Ureter (tissue), 1 donor: ENCODE measurements at regions not wholly inside any gene's neighbourhood (a gene's known extent, or its start where the extent isn't known, plus 50 kb on each side); places are given as distances from the start of the nearest gene placed in this dataset.
"Not testable (repeated sequence)": the region's sequence is repeated elsewhere in the genome, so short reads cannot be mapped to it uniquely, and the experiment has no call there.

Experiments
- DNase-seq: peaks from one replicate; pipeline ENCODE4 v3.0.0-alpha.2; 2020; ENCODE audit warnings: low spot score
- donor health status: DM: yes; HTN: yes; CAD: no.

DNA sequence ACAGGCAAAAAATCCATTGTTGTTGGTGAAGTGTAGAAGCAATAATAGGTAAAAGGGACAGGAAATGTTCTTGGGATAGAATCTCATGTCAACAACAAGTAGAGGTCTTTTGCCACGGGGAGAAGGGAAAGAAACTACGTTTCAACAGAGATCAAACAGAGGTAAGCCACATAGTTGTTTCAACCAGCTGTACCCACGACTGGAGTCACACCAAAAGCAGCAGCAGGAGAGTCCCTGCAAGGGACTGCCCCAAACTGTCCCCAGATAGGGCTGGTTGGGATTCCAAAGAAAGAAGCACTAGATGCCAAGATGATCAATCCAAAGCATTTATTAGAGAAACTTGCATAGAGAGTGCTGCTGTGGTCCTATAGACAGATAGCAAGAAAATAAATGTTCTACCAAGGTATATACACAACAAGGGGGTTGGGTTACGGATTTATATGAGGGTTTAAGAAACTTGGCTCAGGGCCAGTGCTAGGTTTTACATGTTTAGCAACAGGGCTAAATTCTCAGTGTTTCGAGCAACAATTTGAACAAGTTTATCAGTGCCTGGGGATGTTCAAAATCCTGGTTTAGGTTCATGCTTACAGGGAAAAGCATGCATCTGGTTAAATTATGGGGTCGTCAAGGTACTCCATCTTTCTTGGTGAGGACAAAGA, 466.5 kb downstream of the MMUT start:
- DNase-seq = no peak

DNA sequence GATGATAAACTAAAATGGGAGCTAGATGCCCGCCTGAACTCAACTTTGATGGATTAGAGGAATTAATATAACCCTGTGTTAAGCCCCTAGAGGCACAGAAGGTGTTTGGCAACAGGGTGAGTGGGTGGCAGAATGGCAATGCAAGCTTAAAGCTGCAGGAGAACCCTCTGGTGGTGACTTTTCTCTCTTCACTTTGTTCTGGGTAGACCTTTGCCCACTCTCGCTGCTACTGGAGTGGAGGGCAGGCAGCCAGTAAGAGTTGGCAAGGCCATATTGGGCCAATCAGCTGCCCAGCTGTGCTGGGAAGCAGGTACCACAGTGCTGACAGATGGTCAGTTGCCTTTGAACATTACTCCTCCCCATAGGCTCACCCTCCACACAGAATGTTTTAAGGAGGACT, 468.2 kb downstream of the MMUT start:
- DNase-seq = no peak

DNA sequence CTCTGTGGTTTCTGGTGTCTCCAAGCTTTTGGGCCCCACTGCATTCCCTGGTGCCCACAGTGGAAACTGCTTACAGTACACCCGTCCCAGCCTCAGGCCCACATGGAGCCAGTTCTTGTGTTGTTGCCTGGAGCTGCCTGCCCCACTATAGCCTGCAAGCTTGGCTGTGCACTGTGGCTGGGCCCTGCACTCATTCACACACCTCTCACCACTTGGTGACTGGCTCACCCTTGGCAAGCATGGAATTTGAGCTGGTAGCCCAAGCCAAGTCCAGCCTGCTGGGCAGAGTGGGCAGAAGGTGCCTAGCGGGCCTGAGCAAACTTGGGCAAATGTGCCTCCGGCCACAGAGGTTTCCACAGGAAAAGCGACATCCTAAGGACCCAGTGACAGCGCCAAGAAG, 472.3 kb downstream of the MMUT start:
- no peak for DNase-seq

DNA sequence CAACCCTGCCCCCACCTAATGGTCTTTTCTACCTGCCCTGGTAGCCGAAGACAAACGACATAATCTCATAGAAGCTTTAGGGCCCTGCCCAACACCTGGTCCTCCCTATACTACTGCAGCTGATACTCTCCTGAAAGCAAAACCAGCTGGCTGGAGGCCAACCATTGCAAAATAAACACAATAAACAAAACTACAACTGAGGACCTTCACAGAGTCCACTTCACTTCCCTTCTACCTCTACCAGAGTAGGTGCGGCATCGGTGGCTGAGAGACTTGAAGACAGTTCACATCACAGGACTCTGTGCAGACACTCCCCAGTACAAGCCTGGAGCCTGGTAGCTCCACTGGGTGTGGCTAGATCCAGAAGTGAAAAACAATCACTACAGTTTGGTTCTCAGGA, 476.2 kb downstream of the MMUT start:
- no peak for DNase-seq

DNA sequence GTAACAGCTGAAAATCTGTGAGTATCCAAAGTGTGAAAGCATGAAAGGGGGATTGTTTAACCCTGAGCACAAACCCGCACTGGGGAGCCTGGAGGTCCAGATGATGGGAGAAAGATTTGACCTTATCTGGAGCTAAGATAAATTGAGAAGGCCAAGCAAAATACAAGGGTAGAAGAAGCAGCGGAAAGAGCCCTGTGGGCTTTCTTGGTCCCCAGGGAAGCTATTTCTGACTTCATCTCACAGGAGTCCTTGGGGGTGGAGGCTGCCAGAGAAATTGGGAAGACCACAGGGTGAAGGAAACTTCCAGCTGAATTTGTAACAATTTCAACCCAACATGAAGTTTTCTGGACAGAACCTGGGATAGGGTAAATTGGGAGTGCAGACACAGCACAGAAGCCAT, 476.9 kb downstream of the MMUT start:
- DNase-seq = no peak

DNA sequence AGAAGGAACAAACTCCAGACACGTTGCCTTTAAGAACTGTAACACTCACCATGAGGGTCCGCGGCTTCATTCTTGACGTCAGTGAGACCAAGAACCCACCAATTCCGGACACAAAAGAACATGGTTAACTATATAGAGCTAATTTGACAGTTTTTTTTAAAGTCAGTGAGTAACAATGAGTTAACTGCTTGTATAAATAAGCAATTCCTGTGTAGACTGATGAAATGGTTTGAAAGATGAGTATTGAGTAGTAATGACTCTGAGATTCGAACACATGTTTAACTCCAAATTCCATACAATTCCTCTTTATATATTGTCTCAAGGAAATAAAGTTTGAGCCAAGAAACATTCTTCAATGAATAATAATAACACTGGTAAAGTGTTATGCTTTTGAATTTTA, 478.0 kb downstream of the MMUT start:
- DNase-seq = no peak

DNA sequence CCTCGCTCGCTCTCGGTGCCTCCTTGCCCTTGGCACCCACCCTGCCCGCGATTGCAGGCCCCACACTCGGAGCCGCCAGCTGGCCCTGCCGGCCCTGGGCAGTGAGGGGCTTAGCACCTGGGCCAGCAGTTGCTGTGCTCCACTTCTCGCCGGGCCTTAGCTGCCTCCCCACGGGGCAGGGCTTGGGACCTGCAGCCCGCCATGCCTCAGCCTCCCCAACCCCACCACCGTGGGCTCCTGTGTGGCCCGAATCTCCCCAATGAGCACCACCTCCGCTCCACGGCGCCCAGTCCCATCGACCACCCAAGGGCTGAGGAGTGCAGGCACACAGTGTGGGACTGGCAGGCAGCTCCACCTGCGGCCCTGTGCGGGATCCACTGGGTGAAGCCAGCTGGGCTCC, 479.1 kb downstream of the MMUT start:
- DNase-seq = not testable (repeated sequence)

DNA sequence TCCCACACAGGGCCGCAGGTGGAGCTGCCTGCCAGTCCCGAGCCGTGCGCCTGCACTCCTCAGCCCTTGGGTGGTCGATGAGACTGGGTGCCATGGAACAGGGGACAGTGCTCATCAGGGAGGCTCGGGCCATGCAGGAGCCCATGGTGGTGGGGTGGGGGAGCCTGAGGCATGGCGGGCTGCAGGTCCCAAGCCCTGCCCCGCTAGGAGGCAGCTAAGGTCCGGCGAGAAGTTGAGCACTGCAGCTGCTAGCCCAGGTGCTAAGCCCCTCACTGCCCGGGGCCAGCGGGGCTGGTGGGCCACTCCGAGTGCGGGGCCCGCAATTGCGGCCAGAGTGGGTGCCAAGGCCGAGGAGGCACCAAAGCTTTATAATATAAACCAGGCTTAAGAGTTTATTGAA, 479.7 kb downstream of the MMUT start:
- DNase-seq = no peak

DNA sequence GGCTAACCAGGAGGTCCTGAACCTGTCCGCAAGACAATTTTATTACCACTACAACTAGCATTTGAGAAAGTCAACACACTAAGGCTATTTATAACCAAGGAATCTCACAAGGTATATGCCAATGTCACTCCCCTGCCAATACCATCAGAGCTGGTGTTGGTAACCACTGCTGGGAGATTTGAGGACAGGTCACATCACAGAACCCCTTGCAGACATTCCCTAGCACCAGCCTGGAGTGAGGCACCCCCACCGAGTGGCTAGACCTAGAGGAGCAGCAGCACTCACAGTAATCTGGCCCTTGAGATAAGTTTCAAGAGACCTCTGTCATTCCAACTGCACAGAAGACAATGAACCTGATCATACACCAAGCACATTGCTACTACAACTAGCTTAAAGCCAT, 483.2 kb downstream of the MMUT start:
- DNase-seq = no peak

DNA sequence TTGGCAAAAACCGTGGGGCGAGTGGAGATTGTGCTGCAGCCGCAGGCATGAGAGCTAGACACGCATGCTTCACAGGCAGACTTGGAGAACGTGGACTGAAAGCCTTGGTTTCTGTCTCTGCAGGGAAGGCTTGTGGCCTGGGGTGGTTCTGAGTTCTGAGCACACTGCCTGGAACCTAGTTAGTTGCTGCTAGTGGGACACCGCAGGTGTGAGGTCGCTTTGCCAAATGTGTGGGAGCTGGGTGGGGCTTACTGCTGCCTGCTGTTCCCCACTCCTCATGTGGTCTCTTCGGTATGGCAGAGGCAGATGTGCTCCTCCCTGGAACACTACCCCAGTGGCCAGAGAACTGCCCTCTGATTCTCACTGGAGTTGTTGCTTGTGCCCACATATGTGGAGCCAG, 484.0 kb downstream of the MMUT start:
- no peak for DNase-seq

DNA sequence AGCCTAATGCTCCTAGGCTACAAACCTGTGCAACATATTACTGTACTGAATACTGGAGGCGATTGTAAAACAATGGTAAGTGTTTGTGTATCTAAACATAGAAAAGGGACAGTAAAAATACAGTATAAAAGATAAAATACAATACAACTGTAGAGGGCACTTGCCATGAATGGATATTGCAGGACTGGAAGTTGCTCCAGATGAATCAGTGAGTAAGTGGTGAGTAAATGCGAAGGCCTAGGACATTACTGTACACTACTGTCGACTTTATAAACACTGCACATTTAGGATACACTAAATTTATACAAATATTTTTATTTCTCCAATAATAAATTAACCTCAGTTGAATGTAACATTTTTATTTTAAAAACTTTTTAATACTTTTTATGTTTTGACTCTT, 485.0 kb downstream of the MMUT start:
- no peak for DNase-seq

DNA sequence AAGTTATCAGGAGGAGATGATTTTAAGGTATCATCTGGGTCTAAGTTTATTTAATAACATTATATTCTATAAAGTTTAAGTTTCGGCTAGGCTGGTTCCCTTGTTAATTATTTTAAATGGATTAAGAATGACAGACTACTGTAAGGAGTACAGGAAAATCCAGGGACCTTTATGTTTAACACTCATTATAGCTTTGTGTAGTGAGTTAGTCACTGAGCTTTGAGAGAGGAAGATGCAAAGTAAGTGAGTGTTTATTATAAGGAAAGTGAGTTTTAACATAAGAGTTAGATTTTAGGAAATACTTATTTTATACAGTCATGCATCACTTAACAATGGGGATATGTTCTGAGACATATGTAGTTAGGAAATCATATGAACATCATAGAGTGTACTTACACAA, 485.5 kb downstream of the MMUT start:
- DNase-seq = no peak

DNA sequence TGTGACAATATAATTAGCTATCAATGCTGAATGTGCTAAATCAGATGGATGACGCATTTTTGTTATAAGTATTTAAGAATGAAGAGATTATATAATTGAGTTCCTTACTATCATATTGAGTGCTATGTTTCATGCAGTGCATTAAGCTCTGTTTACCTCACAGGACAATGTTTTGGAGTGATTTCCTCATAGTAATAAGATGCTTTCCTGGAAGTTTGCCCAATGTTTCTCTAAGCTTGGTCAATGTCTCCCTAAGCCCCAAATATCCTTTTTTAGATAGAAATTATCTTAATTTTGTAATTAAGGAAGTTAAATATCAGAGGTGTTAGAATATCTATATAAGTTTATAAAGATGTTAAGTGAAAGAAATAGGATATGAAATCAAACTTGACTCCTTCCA, 489.6 kb downstream of the MMUT start:
- DNase-seq = no peak

DNA sequence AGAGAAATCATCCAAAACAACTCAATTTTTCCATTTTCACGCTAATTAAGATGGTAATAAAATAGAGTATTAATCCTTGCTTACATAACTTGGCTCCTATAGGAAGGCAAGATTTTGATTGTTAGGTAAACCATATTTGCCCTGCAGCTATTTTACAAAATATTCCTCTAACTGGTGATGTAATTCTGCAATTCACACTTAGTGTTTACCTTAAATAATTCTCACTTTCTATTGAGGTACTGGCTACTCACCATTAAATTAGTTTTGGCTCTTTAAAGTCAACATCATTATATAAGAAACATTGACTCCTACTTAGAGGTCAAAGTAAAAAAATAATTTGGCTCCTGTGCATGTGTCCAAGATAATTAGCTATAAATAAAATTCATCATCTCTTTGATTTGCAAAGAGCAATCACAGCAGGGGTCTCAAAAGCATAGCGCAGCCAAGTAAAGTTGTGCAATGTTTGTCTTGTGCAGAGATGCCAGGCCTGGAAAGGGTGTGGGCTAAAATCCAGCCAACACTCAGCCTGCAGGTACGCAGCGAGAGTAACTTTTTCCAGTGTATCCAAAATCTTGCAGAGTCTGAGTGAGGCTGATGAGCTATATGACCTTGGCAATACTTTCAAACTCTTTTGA, 501.2 kb downstream of the MMUT start:
- no peak for DNase-seq

DNA sequence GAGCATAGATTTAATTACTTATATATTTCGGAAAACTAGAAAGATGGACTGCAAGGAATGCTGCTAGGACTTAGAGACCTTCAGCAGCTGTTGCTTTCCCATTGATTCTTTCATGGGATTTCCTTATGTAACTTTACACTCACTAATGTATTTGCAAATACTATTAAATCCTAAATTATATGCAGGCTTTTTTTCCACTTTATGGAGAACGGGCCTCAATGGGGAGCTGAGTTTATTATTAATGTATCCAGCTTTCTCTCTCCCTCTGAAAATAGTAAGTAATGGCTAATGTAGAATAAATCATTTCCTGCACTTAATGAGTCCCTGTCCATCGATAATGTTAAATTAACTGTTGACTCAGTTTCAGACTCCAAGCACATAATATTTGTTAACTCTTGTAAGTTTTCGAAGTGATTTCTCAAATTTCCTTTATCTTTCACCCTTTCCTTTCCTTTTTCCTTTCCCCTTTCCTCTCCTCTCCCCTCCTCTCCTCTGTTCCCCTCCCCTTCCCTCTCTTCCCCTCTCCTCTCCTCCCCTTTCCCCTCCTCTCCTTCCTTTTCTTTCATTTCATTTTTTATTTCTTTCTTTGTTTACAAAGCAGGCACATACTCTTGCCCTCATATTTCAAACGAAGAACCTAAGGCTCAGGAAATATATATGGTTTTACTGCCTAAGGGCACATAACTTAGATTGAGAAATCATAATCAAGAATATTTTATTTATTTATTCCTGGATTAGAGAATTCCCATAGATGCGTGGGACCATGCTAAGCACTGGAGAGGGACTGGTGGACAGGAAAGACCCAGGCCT, 503.6 kb downstream of the MMUT start:
- DNase-seq = no peak

DNA sequence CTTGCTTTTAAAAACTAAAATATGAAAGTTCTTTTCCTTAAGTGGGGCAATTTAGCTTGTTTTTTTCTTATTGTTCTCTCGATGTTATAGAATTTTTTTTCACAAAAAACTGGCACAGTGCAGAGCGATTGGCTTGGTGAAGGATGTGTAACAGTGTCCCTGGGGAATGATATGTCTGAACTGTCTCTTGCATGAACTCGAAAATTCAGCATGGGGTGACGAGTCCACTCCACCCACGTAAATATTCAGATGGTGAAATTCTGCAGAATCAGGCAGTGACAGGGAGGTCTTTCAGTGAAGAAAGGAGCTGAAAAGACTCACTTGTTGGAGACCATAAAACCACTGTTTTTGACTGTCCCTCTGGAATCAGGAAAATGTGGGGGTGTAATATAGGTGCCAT, 505.3 kb downstream of the MMUT start:
- no peak for DNase-seq

DNA sequence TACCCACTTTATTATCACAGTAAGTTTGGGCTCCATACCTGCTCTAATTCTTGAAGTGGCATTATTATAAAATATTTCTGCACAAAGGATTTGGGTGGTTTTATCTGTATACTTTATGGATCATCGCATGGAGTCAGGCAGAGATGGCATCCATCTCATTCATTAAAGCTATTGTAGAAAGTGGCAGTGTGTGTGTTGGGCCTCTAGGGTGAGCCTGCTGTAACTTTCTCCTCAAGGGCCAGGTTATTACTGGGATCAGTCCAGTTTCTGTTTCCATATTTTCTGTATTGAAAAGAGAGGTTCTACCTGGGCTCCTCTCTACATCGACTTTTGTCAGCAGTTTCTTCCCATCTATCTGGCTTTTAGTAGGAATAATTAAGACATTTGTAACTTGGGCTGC, 511.1 kb downstream of the MMUT start:
- no peak for DNase-seq

DNA sequence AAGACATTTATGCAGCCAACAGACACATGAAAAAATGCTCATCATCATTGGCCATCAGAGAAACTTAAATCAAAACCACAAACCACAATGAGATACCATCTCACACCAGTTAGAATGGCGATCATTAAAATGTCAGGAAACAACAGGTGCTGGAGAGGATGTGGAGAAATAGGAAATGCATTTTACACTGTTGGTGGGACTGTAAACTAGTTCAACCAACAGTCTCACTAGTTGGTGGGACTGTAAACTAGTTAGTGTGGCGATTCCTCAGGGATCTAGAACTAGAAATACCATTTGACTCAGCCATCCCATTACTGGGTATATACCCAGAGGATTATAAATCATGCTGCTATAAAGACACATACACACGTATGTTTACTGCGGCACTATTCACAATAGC, 518.8 kb downstream of the MMUT start:
- not testable (repeated sequence) for DNase-seq

DNA sequence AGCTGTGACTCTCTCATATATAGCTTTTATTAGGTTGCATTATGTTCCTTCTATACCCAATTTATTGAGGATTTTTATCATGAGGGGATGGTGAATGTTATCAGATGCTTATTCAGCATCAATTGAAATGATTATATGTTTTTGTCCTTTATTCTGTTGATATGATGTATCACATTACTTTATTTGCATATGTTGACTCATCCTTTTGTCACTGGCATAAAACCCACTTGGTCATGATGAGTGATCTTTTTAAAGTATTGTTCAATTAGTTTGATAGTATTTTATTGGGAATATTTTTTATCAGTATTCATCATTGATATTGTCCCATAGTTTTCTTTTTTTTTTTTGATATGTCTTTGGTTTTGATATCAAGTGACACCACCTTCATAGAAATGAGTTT, 529.9 kb downstream of the MMUT start:
- no peak for DNase-seq

DNA sequence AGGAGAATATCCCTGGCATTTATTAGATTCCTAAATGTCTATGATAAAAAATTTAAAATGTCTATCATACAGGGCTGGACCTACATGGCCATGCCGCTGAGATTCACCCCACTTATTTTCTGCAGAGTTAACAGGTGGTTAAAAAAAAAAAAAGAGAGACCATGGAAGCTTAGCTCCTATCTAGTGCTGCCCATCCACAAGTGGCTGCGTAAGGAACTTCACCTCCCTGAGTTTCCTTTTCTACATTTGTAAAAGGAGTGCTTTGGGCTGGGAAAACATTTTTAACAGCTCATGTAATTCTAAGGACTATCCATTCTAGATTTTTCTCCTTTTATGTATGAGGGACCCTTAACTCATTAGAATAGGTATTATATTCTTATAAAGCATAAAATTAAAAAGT, 534.1 kb downstream of the MMUT start:
- no peak for DNase-seq

DNA sequence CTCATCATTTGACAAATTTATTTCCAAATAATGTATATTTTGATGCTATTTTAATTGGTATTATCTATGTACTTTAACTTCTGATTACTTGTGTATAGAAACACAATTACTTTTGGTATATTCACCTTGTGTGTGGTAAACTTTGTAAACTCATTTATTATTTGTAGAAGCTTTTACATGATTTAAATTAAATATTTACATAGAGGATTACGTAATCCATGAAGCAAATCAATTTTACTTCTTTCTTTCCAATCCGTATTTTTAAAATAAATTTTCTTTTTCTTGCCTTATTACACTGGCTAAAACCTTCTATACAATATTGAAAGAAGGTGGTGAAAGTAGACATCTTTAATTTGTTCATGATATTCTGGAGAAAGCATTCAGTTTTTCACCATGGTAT, 540.2 kb downstream of the MMUT start:
- DNase-seq = no peak

DNA sequence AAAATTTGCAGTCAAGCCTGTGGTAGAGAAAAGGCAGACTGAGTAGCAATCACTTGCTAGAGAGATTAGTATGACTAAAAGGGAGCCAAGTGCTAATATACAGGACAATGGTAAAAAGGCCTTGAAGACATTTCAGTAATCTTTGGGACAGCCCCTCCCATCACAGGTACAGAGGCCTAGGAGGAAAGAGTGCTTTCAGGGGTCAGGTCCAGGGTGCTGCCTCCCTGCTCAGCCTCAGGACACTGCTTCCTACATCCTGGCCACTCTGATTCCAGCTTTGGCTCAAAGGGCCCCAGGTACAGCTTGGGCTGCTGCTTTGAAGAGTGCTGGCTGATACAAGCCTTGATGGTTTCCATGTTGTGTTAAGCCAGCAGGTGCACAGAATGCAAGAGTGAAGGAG, 543.5 kb downstream of the MMUT start:
- no peak for DNase-seq

DNA sequence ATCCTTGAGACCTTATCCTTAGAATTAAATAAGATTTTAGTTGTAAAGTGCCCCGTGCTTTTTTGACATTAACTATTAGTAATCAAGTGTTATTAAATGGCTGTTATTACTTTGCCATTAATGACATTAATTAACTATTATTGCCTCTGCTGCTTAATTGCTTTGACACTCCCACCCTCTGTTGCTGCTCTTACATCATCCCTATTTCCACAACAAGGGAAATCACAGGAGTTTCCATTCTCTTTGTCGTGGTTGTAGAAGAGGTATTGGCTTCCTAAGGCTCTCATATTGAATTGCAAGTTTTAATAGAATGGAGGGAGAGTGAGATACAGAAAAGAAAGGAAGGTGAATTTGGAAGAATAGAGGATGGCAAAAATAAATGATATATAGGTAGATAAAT, 545.8 kb downstream of the MMUT start:
- DNase-seq = no peak
